Islet of Langerhans (tissue), 1 donor: ENCODE measurements at regions not wholly inside any gene's neighbourhood (a gene's known extent, or its start where the extent isn't known, plus 50 kb on each side); places are given as distances from the start of the nearest gene placed in this dataset.
"Not testable (repeated sequence)": the region's sequence is repeated elsewhere in the genome, so short reads cannot be mapped to it uniquely, and the experiment has no call there.

Source experiments
- FAIRE-seq: peaks from one replicate; lab custom pipeline; 2011; peaks lifted over from hg19 to GRCh38; lab: Jason Lieb, UNC

DNA sequence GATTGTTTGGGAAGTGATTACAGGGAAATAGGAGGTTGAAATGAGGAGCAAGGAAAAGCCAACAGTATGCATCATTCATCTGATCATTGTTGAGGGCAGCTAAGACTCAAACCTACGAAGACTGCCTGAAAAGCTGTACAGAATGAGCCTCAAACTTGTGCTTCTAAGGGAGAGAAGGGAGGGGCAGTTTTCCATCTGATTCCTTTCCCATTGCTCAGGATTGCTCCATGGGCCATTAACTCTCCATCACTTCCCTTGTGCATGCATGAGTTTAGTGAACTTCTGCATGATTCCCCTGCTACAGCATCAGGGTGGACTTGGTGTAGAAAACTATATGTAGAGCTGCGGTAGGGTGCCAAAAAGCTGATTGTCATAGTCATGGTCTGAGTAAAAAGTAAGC lies 742.7 kb upstream of the SLC35B3 start:
- no peak for FAIRE-seq

DNA sequence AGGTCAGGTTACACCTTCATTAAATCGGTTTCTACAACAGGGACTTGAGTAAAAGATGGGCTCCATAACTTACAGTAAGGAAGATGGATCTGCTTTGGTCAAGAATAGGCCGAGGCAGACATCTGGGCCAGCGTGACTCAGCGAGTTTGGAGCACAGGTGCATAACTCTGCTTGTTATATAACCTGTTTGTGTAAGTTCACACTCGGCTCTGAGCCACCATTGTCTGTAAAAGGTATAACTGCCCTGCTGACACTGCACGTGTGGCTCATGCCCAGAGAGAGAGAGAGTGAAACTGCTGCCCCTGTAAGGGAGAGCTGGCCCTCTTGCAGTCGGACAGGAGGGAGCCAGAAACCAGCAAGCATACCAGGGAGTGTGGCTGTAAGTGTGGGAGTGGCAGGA lies 737.9 kb upstream of the SLC35B3 start:
- FAIRE-seq: no peak

DNA sequence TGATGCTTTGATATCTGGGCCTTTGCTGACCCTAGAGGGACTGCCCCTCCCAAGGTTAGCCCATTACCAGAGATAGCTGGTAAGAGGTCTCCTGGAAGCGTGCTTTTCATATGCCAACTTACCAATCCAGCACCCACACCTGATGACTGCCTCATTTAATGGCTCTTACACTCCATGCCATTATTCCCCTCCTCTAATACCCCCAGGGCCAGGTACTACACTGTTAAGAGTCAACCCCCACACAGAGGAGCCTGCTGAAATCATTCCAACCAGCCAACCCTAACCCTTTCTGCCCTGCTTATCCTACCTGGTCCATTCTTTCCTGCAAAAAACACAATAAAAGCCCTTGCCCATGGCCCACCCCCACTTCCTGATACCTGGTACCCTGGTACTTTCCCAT lies 736.8 kb upstream of the SLC35B3 start:
- FAIRE-seq: no peak

DNA sequence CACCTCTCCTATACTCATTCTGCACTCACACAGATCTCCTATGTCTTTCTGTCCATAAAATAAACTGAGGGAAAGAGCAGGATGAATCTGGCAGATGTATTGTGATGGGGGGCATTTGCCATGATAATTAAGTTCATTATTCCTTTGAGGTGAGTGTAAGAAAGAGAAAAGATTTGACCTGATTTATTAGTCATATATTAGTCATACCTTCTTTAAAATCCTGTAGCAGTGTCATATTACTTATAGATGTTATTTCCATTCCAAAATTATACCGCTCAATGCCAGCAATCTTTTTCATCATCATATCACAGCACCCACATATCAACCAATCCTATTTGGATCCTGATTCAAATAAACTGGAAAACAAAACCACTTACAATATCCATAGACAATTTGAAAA lies 733.3 kb upstream of the SLC35B3 start:
- no peak for FAIRE-seq

DNA sequence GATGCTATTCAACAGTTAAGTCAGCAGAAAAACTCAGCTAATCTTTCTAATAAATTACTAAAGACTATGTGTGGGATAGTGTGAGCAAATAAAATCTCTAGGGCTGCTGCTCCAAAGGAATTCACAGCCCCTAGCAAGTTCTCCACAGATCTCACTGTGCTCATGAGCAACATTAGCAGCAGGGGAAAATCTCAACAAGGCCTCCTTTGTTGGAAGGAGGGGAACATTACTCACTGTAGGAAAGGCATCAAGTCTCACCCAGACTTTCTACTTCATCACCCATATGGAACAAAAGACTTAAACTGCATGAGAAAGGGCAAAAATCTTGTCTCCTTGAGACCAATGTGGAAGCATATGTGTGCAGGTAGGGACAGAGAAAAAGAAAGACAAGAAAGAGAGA lies 726.4 kb upstream of the SLC35B3 start:
- no peak for FAIRE-seq

DNA sequence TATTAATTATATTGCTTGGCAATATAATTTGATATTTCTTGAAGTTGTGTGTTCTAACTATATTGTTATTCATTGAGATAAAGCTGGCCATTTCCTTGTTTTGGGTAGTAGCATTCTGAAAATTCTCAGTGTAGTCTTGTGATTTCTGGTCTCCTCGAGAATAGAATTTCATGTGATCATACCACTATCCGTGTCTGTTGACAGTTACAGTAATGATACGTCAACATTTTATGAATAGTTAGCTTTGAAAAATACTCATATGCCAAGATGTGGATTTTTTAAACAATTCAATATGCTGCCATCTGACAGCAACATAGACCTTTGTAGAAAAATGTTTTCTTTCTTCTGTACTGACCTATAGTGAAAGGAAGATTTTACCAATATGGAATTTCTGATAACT lies 723.7 kb upstream of the SLC35B3 start:
- FAIRE-seq: no peak

DNA sequence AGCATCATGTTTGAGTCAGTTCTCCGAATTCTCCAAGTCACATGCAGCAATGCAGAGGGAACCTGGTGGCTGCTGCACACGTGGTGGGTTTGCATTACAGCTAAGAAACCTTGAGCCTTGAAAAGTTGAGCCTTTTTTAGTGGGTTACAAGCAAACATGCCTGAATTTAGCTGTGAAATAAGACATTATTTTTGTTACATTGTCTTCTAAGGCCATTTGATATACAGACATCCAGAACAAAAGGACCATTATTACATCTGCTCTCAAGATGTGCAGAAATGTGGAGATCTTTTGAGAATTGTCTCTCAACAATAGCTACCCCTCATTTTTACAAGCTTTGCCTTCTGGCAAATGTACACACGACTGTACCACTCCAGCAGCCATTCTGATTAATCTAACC lies 720.5 kb upstream of the SLC35B3 start:
- no peak for FAIRE-seq

DNA sequence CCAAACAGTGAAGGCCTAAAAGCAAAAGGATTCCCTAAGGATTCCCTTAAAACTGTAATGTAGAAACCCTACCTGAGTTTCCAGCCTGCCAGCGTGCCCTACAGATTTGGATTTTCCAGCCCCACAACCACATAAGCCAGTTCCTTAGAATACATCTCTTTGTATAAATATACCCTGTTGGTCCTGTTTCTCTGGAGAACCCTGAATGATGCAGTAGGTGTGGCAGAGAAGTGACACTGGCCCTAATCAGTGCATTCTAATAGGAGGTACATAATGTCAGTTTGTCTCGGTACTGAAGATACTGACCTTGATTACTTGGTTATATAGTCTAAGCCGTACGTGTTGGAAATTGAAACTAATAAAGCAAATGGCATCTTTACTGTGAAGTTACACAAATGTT lies 707.8 kb upstream of the SLC35B3 start:
- no peak for FAIRE-seq

DNA sequence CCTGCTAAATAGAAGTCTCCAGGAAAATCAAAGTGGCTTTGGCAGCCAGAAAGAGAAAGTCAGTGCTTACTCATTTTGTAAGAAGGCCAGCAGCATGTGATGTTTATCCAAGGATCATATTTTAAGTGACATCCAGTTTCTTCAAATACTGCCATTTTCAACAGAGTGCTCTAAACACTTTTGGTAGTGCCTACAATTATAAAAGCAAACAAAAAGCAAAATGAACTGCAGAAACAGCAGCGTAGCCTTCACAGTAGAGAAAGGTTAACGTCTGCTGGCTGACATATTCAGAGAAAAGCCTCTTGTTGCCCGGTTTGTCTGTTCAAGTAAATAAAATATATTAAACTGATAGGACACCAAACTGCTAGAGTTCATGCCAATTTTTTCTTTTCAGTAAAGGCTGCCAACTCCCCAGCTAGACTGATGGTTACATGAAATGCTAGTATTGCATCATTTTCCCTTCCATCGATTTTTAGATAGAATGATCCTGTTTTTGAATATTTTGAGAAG lies 705.7 kb upstream of the SLC35B3 start:
- FAIRE-seq: no peak

DNA sequence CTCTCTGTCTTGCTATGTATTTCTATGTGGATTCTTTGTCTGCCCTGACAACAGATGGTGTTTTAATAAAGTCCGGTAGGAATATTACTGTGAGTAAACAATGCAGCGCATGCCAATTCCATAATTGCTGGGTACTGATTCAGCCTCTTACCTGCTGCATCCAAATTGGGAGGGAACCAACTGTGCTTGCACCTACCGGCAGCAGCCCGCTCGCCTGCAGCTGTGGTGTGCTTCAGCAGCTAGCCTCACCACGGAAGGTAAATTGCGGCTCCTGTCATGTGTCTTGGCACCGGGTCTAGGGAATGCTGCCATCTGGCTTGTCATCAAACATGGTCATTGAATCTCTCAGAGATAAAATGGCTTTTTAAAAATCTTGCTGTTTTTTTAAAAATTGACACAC lies 704.8 kb upstream of the SLC35B3 start:
- FAIRE-seq: peak; percentile 56

DNA sequence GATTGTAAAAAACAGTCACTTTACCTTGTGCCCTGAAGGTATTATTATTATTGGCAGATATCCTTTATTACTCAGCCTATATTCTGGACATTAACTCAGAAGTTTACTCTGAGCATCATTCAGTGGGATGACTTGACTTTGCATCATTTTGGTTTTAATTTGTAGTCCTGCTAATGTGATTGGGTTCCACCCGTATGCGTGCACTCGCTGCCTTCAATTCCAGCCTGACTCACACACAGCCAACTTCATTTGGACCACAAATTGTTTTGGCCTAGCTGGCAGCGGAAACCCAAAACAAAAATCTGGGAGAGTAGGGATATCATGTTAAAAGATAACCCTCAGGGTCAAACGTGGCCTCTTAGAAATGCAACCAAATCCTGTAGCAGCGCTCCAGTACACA lies 704.4 kb upstream of the SLC35B3 start:
- no peak for FAIRE-seq

DNA sequence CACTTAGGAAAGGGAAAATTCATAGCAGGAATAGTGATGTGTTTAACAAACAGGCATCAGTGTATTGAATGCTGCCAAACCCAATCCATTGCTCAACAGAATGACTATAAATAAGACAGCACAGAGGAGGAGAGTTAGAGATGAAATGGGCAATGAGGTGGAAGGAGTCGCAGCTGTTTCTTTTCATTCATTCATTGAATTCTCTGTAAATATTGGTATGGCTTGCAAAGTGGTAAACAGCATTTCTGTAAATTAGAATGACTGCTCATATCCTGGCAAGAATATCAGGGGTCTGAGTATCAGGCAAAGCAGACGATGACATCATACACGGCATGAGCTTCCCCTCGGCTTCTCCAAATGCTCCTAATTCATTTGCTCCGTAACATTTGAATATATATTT lies 703.6 kb upstream of the SLC35B3 start:
- FAIRE-seq: peak; percentile 90

DNA sequence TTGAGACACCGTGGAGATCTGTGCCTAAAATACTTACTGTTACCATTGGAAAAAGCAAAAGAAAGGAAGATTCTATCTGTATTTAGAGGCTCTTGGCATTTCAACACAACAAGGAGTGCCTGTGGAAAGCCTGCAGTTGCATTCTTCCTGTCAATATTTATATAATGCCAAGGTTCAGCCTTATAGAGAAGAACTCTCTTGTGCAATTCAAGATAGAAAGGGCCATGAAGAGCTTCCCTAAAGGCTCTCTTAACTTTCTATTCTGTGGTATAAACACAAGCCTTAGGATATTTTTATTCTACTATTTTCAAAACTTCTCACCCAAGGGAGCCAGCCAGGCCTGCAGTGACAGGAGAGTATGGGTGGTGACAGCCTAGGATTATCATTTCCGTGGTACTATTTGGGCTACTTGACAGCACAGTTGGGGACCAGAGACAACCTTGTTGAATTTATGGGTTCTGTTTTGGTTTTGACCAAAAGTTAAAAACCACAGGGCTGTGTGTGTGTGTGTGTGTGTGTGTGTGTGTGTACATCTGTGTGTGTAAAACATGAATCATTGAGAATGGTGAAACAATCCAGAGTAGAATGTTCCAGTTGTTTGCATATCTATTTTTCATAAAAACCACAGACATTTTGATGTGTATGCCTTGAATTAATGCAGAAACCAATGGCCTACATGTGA lies 700.9 kb upstream of the SLC35B3 start:
- FAIRE-seq: no peak

DNA sequence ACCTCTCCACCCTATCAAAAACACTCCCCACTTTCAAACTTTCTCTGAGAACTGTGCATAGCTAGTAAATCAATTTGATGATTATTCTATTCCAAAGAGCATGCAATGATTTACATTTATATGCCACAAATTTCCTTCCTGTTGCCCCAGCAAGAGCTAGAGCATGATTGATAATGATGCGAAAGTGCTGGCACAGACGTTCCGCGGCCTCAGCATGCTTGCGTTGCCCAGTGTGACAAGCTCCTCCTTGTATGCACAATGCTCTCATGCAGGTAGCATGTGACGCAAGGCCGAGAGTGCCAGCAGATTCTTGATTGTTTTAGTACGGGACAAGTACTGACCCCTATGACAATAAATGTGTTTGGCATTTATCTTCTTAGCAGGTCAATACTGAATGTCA lies 696.3 kb upstream of the SLC35B3 start:
- FAIRE-seq: peak; percentile 91

DNA sequence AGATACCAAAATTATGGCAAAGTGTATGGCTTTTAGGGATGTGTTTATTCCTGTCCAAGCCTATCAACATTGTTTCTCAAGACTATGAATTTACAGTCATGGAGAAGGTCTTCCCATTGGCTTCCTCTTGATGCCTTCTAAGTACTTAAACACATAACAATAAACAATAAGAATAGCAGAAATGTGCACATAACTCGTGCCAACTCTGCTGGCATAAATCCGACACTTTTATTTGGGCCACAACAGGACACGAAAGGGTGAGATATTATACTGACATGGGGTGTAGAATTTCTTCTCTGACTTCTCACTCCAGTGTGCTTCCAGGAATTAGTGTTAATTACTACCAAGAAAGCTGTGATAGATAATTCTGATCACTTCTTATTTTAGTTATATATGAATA lies 695.9 kb upstream of the SLC35B3 start:
- no peak for FAIRE-seq

DNA sequence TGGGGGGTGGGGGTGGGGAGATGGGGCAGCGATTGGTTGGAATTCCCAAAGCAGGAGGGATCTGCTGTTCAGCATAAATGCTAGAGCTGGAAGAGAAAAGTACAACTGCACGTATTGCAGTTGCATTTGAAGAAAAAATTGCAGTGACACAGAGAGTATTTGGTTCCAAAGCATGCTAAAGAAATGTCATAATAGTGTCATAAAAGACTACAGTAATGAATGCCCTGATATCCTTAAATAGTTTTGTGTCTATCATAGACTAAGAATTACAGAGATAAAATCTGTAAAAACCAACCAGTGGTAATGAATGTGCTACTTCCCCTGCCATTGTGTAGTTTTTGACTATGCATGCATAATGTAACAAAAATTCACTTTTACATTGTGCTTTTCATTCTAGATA lies 693.6 kb upstream of the SLC35B3 start:
- FAIRE-seq: no peak

DNA sequence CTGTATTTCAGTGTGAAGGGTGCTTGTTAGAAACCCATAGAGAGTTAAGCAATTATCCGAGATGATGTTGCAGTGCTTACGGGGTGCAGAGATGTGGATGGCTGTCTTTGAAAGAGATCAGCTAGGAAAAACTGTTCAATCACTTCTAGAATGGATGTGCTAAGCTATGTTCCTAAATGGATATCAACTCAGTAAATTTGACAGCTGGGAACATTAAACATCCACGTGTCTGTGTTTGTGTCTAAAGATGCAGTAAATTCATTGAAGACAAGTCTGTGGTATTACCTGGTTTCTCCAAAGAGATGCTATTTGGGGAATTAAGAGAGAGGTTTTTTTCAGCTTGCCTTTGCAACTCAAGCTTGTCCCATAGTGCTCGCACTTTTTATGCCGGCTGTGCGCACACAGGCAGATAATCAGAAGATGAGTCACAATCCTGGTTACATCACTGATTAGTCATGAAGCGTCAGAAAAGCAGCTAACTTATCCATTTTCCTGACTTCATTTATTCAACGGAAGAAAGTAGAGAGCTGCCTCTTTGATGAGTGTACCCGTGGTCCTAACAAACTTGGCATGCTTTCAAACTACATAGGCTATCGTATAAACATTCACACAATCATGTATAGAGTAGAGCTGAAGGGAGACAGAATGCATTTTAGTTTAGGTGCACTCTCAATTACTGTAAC lies 691.7 kb upstream of the SLC35B3 start:
- no peak for FAIRE-seq

DNA sequence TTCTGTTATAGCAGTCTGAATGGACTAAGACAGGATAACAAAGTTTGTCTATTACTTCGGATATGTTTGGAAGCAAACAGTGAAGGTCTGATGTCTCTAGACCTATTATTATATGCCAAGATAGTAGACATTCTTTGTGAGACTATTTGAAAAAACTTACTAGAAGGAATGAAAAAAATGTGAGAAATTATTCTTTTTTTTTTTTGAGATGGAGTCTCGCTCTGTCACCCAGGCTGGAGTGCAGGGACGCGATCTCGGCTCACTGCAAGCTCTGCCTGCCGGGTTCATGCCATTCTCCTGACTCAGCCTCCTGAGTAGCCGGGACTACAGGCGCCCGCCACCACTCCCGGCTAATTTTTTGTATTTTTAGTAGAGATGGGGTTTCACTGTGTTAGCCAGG lies 690.7 kb upstream of the SLC35B3 start:
- not testable (repeated sequence) for FAIRE-seq

DNA sequence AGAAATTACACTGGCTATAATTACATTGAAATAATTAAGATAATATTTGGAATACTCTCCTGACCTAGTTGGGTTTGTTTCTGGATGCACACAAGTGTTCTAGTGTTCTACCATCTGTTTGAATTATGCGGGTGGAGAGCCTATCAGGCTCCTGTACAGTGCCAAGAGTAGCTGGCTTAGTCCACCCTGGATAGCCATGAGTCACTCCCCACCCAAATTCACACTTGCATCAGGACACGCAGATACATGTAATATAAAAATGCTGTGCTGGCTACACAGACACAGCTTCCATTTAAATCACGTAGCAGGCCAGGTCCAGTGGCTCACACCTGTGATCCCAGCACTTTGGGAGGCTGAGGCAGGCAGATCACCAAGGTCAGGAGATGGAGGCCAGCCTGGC lies 686.2 kb upstream of the SLC35B3 start:
- no peak for FAIRE-seq

DNA sequence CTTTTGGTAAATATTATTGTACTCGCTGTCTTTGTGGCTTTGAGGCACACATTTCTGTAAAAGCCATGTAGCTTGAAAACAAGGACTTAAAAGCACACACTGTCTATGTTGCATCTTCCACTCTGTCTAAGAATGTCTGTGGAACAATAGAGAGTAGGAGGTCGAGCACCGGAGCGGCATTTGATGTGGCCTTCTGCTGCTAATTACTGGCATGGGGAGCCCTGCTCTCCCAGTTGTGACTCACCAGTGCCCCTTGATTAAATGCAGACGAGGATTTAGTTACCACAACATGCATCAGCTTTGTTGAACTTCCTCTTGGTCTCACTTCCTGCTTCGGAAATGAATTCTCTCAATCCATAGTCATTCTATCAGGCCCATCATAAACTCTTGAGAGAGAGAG lies 680.7 kb upstream of the SLC35B3 start:
- FAIRE-seq: no peak

DNA sequence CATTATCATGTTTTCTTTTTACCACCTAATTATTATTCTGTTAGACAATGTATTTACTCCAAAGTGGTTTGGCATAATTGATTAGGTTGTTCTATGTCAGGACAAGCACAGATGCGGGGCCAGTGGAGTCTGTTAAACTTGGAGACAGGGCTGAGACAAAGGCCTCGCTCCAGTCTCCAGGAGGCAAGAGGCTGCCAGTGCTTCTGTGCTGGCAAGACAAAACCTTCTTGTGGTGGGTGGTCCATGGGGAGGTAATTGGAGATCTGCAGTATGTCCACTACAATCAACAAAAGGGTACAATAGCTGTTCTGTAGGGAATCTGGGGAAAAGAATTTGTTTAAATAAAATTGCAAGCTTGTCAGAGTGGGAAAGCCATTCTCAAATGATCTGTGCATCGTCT lies 677.2 kb upstream of the SLC35B3 start:
- no peak for FAIRE-seq

DNA sequence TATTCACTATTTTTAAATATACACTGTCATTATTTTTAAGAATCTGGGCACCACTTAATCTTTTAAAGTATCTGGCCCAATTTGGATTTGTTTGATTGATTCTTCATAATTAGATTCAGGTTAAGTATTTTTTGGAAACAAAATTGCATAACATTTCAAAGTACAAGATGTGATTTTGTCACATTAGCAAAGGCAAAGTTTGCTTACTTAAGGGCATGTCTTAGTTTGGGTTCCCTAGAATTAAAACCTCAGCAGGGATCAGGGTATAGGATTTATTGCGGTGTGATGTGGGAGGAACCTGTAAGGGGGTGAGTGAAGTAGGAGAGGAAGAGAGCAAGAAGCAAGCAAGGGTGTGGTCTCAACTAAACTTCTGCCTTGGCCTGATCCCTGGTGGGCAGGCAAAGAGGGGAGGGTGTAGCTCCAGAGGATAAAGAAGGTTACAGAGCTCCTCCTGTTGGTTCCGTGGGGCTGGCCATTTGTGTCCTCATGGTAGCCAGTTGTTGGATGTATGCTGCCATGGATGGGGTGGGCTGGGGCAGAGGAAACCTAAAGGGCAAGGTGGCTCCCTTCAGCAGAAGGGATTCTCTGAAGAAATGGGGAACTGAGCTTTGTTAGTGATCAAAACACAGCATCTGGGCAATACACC lies 668.7 kb upstream of the SLC35B3 start:
- no peak for FAIRE-seq

DNA sequence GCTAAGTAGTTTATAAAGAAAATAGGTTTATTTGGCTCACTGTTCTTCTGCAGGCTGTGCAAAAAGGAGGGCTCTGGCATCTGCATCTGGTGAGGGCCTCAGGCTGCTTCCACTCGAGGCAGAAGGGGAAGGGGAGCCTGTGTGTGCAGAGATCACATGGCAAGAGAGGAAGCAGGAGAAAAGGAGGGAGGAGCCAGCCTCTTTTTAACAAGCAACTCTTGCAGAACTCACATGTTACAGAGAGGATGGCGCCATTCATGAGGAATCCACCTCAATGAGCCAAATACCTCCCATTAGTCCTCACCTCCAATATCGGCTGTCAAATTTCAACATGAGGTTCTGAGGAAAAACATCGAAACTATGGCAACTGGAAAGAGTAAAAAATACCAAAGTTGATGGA lies 666.6 kb upstream of the SLC35B3 start:
- no peak for FAIRE-seq
